HepG2 (cell line): ENCODE measurements at regions not wholly inside any gene's neighbourhood (a gene's known extent, or its start where the extent isn't known, plus 50 kb on each side); places are given as distances from the start of the nearest gene placed in this dataset.

Experiments
- ATAC-seq: fragments of 200-7000 bp; cut with Tn5 transposase; 3 replicates; pipeline ENCODE4 v1.9.1; 2020; ENCODE audit warnings: mild to moderate bottlenecking, moderate library complexity
- BruUV-seq: library from RNA; stranded (reverse); fragments of 400-500 nt; replicated peaks from 2 replicates; lab custom pipeline; 2021; lab: Mats Ljungman, UMichigan
- CTCF ChIA-PET: fragments of 300-600 bp; formaldehyde crosslinking; extraction: SDS; loops from one replicate; lab custom pipeline; 2021; ENCODE audit warnings: low total read pairs, inconsistent platforms, low intra/inter-chr PET ratio; lab: Yijun Ruan, JAX
- POLR2A ChIA-PET: fragments of 350-600 bp; sonication (Branson Sonifier 250); formaldehyde crosslinking; loops from one replicate; lab custom pipeline; 2020; ENCODE audit warnings: antibody characterized with exemption, inconsistent platforms; lab: Yijun Ruan, JAX
- DNase-seq: peaks from one replicate; pipeline ENCODE4 v3.0.0-alpha.2; 2015; ENCODE audit warnings: low spot score
- FAIRE-seq: peaks from 3 replicates; lab custom pipeline; 2011; peaks lifted over from hg19 to GRCh38; lab: Jason Lieb, UNC
- H2AFZ ChIP-seq: one replicate; pipeline ENCODE4 v1.6.1; 2011; ENCODE audit warnings: low read length, inconsistent platforms
- H3K27ac ChIP-seq: fragments of 300-600 bp; 3 replicates; pipeline ENCODE4 v1.8.0; 2011; ENCODE audit warnings: mixed run types, mild to moderate bottlenecking, mixed read lengths, low read length, inconsistent platforms; ENCODE audit not compliant: insufficient read depth; ENCODE audit errors: extremely low read length
- H3K27me3 ChIP-seq, 2 experiments: fragments of 200-600 bp in 1 of 2; 2 replicates in 1 of 2; 3 replicates in 1 of 2; pipeline versions ENCODE4 v1.6.0 to v1.8.0; 2011; ENCODE audit warnings: low read length in 2 of 2, mild to moderate bottlenecking in 2 of 2, moderate library complexity in 2 of 2, inconsistent platforms in 1 of 2; ENCODE audit not compliant: insufficient read depth in 2 of 2, control insufficient read depth in 1 of 2
- H3K36me3 ChIP-seq, 2 experiments: fragments of 200-600 bp in 1 of 2; replicated peaks in 1 of 2; 2 replicates in 1 of 2; 3 replicates in 1 of 2; pipeline versions ENCODE4 v1.5.1 to v1.8.0; 2011; ENCODE audit warnings: low read length in 2 of 2, inconsistent platforms in 1 of 2; ENCODE audit not compliant: insufficient read depth in 2 of 2, control insufficient read depth in 1 of 2
- H3K4me1 ChIP-seq: 2 replicates; pipeline ENCODE4 v1.5.1; 2012; ENCODE audit warnings: low read length, inconsistent platforms; ENCODE audit not compliant: insufficient read depth
- H3K4me2 ChIP-seq: 2 replicates; pipeline ENCODE4 v1.6.0; 2011; ENCODE audit warnings: low read depth, low read length, inconsistent platforms
- H3K4me3 ChIP-seq, 3 experiments: fragments of 200-600 bp in 1 of 3; sonication (generic), shearing (Covaris generic) in 1 of 3; replicated peaks in 1 of 3; 2 replicates each; pipeline ENCODE4 v1.5.1; 2011 to 2016; ENCODE audit warnings: low read length in 3 of 3, inconsistent platforms in 2 of 3, low read depth in 2 of 3, mild to moderate bottlenecking in 2 of 3, control low read depth in 1 of 3, mixed read lengths in 1 of 3; ENCODE audit not compliant: insufficient read depth in 1 of 3
- H3K79me2 ChIP-seq: one replicate; pipeline ENCODE4 v1.6.1; 2011; ENCODE audit warnings: low read length, inconsistent platforms; ENCODE audit not compliant: insufficient read depth
- H3K9ac ChIP-seq: 2 replicates; pipeline ENCODE4 v1.6.0; 2011; ENCODE audit warnings: mild to moderate bottlenecking, low read depth, low read length, inconsistent platforms; ENCODE audit not compliant: insufficient read depth
- H3K9me3 ChIP-seq: 2 replicates; pipeline ENCODE4 v1.5.1; 2012; ENCODE audit warnings: mild to moderate bottlenecking, low read length
- H4K20me1 ChIP-seq: 2 replicates; pipeline ENCODE4 v1.6.0; 2011; ENCODE audit warnings: inconsistent platforms, mild to moderate bottlenecking, low read length, moderate library complexity; ENCODE audit not compliant: insufficient read depth
- CREB3 ChIP-seq: sonication (generic); formaldehyde crosslinking; IDR thresholded peaks from 2 replicates; pipeline ENCODE4 v1.5.0; 2020; ENCODE audit warnings: missing genetic modification reagents
- HDAC2 ChIP-seq: sonication (generic); formaldehyde crosslinking; IDR thresholded peaks from 2 replicates; pipeline ENCODE4 v1.4.0; 2020; ENCODE audit warnings: missing genetic modification reagents
- IRF2 ChIP-seq: IDR thresholded peaks from 2 replicates; pipeline ENCODE4 v1.6.1; 2018; ENCODE audit warnings: missing genetic modification reagents, missing compliant biosample characterization
- NR2F6 ChIP-seq, 2 experiments: IDR thresholded peaks; 2 replicates each; pipeline ENCODE4 v1.6.1; 2016; ENCODE audit warnings: antibody characterized with exemption in 1 of 2, mild to moderate bottlenecking in 1 of 2
- SKIL ChIP-seq: sonication (generic); formaldehyde crosslinking; IDR thresholded peaks from 2 replicates; pipeline ENCODE4 v1.8.0; 2022; ENCODE audit warnings: missing genetic modification reagents, mild to moderate bottlenecking, moderate library complexity, borderline replicate concordance
- SMARCE1 ChIP-seq: fragments of 450-650 bp; IDR thresholded peaks from 2 replicates; pipeline ENCODE4 v1.6.1; 2017; ENCODE audit warnings: borderline replicate concordance
- SP4 ChIP-seq: sonication (generic); formaldehyde crosslinking; IDR thresholded peaks from 2 replicates; pipeline ENCODE4 v1.8.1; 2023; ENCODE audit warnings: mild to moderate bottlenecking, missing genetic modification reagents
- SRSF4 ChIP-seq: fragments of 200-400 bp; formaldehyde crosslinking; IDR thresholded peaks from one replicate; pipeline ENCODE4 v1.6.1; 2018; ENCODE audit warnings: mild to moderate bottlenecking, low read depth, low read length, moderate library complexity; ENCODE audit not compliant: poor library complexity, severe bottlenecking
- TFDP1 ChIP-seq: IDR thresholded peaks from 2 replicates; pipeline ENCODE4 v1.6.1; 2016; ENCODE audit warnings: missing compliant biosample characterization, missing genetic modification reagents, borderline replicate concordance
- TSC22D2 ChIP-seq: sonication (generic); formaldehyde crosslinking; IDR thresholded peaks from 2 replicates; pipeline ENCODE4 v1.5.1; 2020; ENCODE audit warnings: missing genetic modification reagents, mild to moderate bottlenecking, borderline replicate concordance
- XRCC5 ChIP-seq: fragments of 200-400 bp; formaldehyde crosslinking; optimal IDR thresholded peaks from 2 replicates; pipeline ENCODE3; 2017; ENCODE audit warnings: mild to moderate bottlenecking, low read length
- ZNF430 ChIP-seq: sonication (generic); formaldehyde crosslinking; IDR thresholded peaks from 2 replicates; pipeline ENCODE4 v1.9.0; 2021; ENCODE audit warnings: mild to moderate bottlenecking, missing genetic modification reagents
- ZNF446 ChIP-seq: sonication (generic); formaldehyde crosslinking; IDR thresholded peaks from 2 replicates; pipeline ENCODE4 v1.5.0; 2020; ENCODE audit warnings: mild to moderate bottlenecking, missing genetic modification reagents
- ZNF510 ChIP-seq: sonication (generic); formaldehyde crosslinking; IDR thresholded peaks from 2 replicates; pipeline ENCODE4 v1.4.0; 2020; ENCODE audit warnings: low read depth, mild to moderate bottlenecking, missing genetic modification reagents
- WGBS: methylation state at CpG from one replicate; pipeline ENCODE4 v1.1.6; 2017; ENCODE audit warnings: low lambda C conversion rate; 5-methylcytosine and 5-hydroxymethylcytosine counted together
- in situ Hi-C: cut with HindIII; loops from 2 replicates; pipeline ENCODE4 v1.10.0; 2017; ENCODE audit warnings: low pct_unique_long_range_greater_than_20kb; ENCODE audit not compliant: extremely low pct_ligation_motif_present
- intact Hi-C: fragments of 100-400 bp; cut with micrococcal nuclease; formaldehyde crosslinking; loops from one replicate; pipeline ENCODE4 v1.10.0; 2022; ENCODE audit not compliant: unreplicated experiment

GRCh38 chr13:104650431-104650830 lies 1584.2 kb upstream of the SLC10A2 start:
- Histone ChIP-seq H3K79me2 (no peaks in the 10 kb centered on the region), H3K27me3 (no peaks in the 10 kb centered on the region), H3K36me3 (no peaks in the 10 kb centered on the region), H2AFZ (no peak overlapping the region), H3K4me3 (no peak overlapping the region), H3K9me3 (peaks cover 11% of the 10 kb centered on the region; the same call in 1 of the 2 replicates), H3K4me2 (no peak overlapping the region), H3K4me1 (no peaks in the 10 kb centered on the region), H3K9ac (no peak overlapping the region), H3K27ac (no peak overlapping the region), H4K20me1 (no peaks in the 10 kb centered on the region)
- TF ChIP-seq NR2F6 (IDR thresholded peaks at IDR 0.05): no peak
- no peak for TF ChIP-seq NR2F6 (CRISPR knock-in tag; IDR thresholded peaks at IDR 0.05)
- TF ChIP-seq SP4 (CRISPR knock-in tag): no peak
- TF ChIP-seq TSC22D2: no peak
- TF ChIP-seq ZNF430 (CRISPR knock-in tag): no peak
- no peak for TF ChIP-seq SMARCE1
- no peak for TF ChIP-seq HDAC2 (CRISPR knock-in tag)
- TF ChIP-seq ZNF510: no peak
- TF ChIP-seq SRSF4: no peak
- no peak for TF ChIP-seq TFDP1 (CRISPR knock-in tag)
- no peak for TF ChIP-seq ZNF446 (CRISPR knock-in tag)
- TF ChIP-seq CREB3: no peak
- TF ChIP-seq XRCC5: no peak
- TF ChIP-seq IRF2 (CRISPR knock-in tag): no peak
- no peak for TF ChIP-seq SKIL
- ChIA-PET CTCF (no interaction called here), POLR2A (no interaction called here)
- BruUV-seq: no TSS peak
- DNase-seq (no peak), ATAC-seq (no peak), FAIRE-seq (no peak)
- 38% methylated on average over 8 of the region's 12 CpGs for WGBS
- in situ Hi-C loops: no loop called here
- intact Hi-C loops: no loop called here
